HEK293T (cell line): ENCODE measurements at regions not wholly inside any gene's neighbourhood (a gene's known extent, or its start where the extent isn't known, plus 50 kb on each side); places are given as distances from the start of the nearest gene placed in this dataset.

ENCODE experiments used
- CTCF ChIA-PET: fragments of 350-600 bp; formaldehyde crosslinking; extraction: SDS; loops from one replicate; lab custom pipeline; 2021; ENCODE audit warnings: antibody characterized with exemption, inconsistent platforms; lab: Yijun Ruan, JAX
- POLR2A ChIA-PET: fragments of 350-600 bp; formaldehyde crosslinking; extraction: SDS; loops from one replicate; lab custom pipeline; 2020; ENCODE audit warnings: antibody characterized with exemption, inconsistent platforms; lab: Yijun Ruan, JAX
- DNase-seq: peaks from one replicate; pipeline ENCODE4 v3.0.0; 2012; ENCODE audit warnings: mixed read lengths; ENCODE audit errors: extremely low spot score
- ARNT ChIP-seq: fragments of 450-650 bp; IDR thresholded peaks from 2 replicates; pipeline ENCODE4 v1.6.1; 2017; ENCODE audit warnings: mild to moderate bottlenecking
- BHLHE40 ChIP-seq: fragments of 450-650 bp; IDR thresholded peaks from 2 replicates; pipeline ENCODE4 v1.6.1; 2016; ENCODE audit warnings: mild to moderate bottlenecking, moderate library complexity, borderline replicate concordance
- CTBP1 ChIP-seq: fragments of 450-650 bp; IDR thresholded peaks from 2 replicates; pipeline ENCODE4 v1.6.1; 2016; ENCODE audit warnings: borderline replicate concordance
- ELF4 ChIP-seq: fragments of 450-650 bp; IDR thresholded peaks from 2 replicates; pipeline ENCODE4 v1.6.1; 2017; ENCODE audit warnings: antibody characterized with exemption
- FOXA1 ChIP-seq: fragments of 450-650 bp; IDR thresholded peaks from 2 replicates; pipeline ENCODE4 v1.6.1; 2016; ENCODE audit warnings: mild to moderate bottlenecking
- FOXK2 ChIP-seq: fragments of 450-650 bp; IDR thresholded peaks from 2 replicates; pipeline ENCODE4 v1.6.1; 2016; ENCODE audit warnings: mild to moderate bottlenecking
- FOXM1 ChIP-seq: fragments of 450-650 bp; IDR thresholded peaks from 2 replicates; pipeline ENCODE4 v1.6.1; 2017; ENCODE audit warnings: mild to moderate bottlenecking, borderline replicate concordance
- HDGF ChIP-seq: fragments of 450-650 bp; IDR thresholded peaks from 2 replicates; pipeline ENCODE4 v1.6.1; 2017; ENCODE audit warnings: antibody characterized with exemption, borderline replicate concordance
- L3MBTL2 ChIP-seq: fragments of 450-650 bp; conservative IDR thresholded peaks from 2 replicates; pipeline ENCODE4 v1.6.1; 2016; ENCODE audit warnings: mild to moderate bottlenecking
- LEF1 ChIP-seq: fragments of 450-650 bp; IDR thresholded peaks from 2 replicates; pipeline ENCODE4 v1.6.1; 2017; ENCODE audit warnings: mild to moderate bottlenecking, borderline replicate concordance
- NFRKB ChIP-seq: fragments of 450-650 bp; IDR thresholded peaks from 2 replicates; pipeline ENCODE4 v1.6.1; 2016; ENCODE audit warnings: mild to moderate bottlenecking, moderate library complexity
- SP1 ChIP-seq: fragments of 450-650 bp; IDR thresholded peaks from 2 replicates; pipeline ENCODE4 v1.6.1; 2017
- SUZ12 ChIP-seq: fragments of 450-650 bp; IDR thresholded peaks from 2 replicates; pipeline ENCODE4 v1.6.1; 2016; ENCODE audit warnings: mild to moderate bottlenecking
- TARDBP ChIP-seq: fragments of 450-650 bp; IDR thresholded peaks from 2 replicates; pipeline ENCODE4 v1.6.1; 2016
- ZNF384 ChIP-seq: fragments of 450-650 bp; IDR thresholded peaks from 2 replicates; pipeline ENCODE4 v1.6.1; 2016
- TF ChIP-seq, protein P1 (sequence below): fragments of 450-650 bp; IDR thresholded peaks from 2 replicates; pipeline ENCODE4 v1.6.1; 2016

DNA sequence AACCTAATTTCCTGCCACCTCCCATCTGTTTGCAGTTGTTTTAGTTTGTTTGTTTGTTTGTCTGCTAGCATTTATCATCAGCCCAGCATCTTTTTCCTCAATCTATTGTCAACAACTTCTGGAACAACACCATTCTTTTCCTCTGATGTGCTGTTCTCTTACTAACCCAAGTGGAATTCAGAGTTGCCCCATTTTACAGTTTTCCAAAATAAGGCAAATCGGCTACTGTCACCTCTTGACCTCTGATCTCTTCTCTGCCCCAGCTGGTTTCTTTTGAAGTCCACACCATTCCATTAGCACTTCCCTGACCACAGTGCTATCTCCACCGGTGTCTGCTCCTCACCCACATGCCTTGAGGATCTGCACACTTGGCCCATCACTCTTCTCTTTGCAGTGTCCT, 102.4 kb downstream of the EFNB2 start:
- TF ChIP-seq FOXK2 (no peak), FOXM1 (no peak), ZNF384 (no peak), NFRKB (no peak), TARDBP (no peak), ELF4 (no peak), SUZ12 (no peak), BHLHE40 (no peak), ARNT (no peak), HDGF (no peak)
- TF ChIP-seq, protein P1, sequence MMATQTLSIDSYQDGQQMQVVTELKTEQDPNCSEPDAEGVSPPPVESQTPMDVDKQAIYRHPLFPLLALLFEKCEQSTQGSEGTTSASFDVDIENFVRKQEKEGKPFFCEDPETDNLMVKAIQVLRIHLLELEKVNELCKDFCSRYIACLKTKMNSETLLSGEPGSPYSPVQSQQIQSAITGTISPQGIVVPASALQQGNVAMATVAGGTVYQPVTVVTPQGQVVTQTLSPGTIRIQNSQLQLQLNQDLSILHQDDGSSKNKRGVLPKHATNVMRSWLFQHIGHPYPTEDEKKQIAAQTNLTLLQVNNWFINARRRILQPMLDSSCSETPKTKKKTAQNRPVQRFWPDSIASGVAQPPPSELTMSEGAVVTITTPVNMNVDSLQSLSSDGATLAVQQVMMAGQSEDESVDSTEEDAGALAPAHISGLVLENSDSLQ: no peak
- no peak for DNase-seq
- CTCF ChIA-PET: no interaction called here
- POLR2A ChIA-PET: no interaction called here

DNA sequence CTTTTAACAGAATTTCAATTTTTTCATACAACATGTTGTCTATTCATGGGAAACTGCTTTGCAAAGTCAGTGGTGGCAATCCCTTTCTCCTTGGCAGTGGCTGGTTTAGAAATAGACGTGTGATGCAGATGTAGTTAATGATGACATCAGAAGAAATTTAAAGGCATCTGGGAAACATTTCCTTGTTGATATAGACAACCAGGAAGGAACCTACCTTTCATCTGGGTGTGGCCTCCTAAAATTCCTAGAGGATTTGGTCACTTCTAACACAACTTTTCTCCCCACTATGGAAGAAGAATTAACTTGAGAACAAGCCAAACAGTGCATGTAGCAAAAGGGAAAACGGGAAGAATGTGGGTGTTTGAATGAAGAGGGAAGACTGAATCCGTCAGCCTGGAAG, 102.8 kb downstream of the EFNB2 start:
- no peak for TF ChIP-seq FOXA1
- no peak for TF ChIP-seq ELF4
- TF ChIP-seq BHLHE40: no peak
- no peak for TF ChIP-seq SP1
- POLR2A ChIA-PET: no interaction called here
- DNase-seq: no peak
- CTCF ChIA-PET: no interaction called here

DNA sequence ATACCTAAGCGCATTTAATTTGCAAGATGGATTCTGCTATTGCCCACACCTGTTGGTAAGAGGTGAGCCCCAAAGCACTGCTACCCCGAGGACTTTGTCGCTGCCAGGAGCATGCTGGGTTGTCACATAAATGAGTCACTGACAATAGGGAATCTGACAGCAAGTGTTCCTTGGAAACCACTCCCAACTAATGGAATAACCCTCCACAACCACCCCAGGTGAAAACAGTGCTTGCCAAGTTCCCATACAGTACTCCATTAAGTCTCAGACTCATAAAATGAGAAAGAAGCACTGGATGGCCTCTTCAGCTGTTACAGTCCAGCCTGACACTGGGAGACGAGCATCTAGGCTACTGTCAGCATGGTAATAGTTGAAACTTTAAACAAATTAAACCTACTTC, 108.6 kb downstream of the EFNB2 start:
- TF ChIP-seq FOXM1: no peak
- TF ChIP-seq FOXK2: no peak
- TF ChIP-seq SUZ12: no peak
- no peak for TF ChIP-seq NFRKB
- no peak for TF ChIP-seq BHLHE40
- no peak for TF ChIP-seq ELF4
- TF ChIP-seq CTBP1: no peak
- no peak for TF ChIP-seq ZNF384
- no peak for TF ChIP-seq SP1
- no peak for TF ChIP-seq ARNT
- TF ChIP-seq L3MBTL2: no peak
- no peak for TF ChIP-seq LEF1
- TF ChIP-seq HDGF: no peak
- no peak for TF ChIP-seq TARDBP
- no peak for TF ChIP-seq FOXA1
- POLR2A ChIA-PET: no interaction called here
- CTCF ChIA-PET: no interaction called here
- no peak for DNase-seq

DNA sequence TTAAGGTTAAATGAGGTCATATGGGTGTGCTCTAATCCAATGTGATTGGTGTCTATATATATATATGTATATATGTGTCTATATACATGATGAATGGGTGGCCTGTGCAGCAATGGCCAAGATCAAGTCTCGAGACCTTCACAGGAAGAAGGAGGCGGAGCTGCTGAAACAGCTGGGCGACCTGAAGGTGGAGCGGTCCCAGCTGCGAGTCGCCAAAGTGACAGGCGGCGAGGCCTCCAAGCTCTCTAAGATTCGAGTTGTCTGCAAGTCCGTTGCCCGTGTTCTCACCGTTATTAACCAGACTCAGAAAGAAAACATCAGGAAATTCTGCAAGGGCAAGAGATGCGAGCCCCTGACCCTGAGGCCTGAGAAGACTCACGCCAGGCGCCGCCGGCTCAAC, 109.8 kb downstream of the EFNB2 start:
- ChIA-PET POLR2A (no interaction called here), CTCF (no interaction called here)
- DNase-seq: no peak
- TF ChIP-seq FOXM1 (no peak), SUZ12 (no peak), HDGF (no peak), ELF4 (no peak), L3MBTL2 (no peak), LEF1 (no peak), BHLHE40 (no peak), ARNT (no peak), NFRKB (no peak), SP1 (no peak), TARDBP (no peak), CTBP1 (no peak), ZNF384 (no peak), FOXA1 (no peak), FOXK2 (no peak)
- TF ChIP-seq, protein P1: no peak

DNA sequence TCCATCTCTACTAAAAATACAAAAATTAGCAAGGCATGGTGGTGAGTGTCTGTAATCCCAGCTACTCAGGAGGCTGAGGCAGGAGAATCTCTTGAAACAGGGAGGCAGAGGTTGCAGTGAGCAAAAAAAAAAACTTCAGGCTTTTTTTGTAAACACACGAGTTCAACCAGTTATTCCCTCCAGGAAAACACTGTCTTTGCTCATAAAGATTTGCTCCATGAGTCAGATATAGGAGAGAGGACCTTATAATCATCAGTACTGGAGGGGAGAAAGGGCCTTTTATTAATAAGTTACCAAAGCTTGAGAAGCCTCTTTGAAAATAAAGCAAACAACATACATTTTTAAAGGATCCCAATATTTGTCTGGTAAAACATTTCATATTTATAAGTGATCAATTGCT, 110.7 kb downstream of the EFNB2 start:
- TF ChIP-seq NFRKB (no peak), CTBP1 (no peak), BHLHE40 (no peak), FOXK2 (no peak), SP1 (no peak), ZNF384 (no peak), LEF1 (no peak), L3MBTL2 (no peak), FOXA1 (no peak), TARDBP (no peak), ELF4 (no peak), FOXM1 (no peak), SUZ12 (no peak), HDGF (no peak)
- TF ChIP-seq, protein P1: no peak
- ChIA-PET POLR2A (no interaction called here), CTCF (no interaction called here)
- no peak for DNase-seq

DNA sequence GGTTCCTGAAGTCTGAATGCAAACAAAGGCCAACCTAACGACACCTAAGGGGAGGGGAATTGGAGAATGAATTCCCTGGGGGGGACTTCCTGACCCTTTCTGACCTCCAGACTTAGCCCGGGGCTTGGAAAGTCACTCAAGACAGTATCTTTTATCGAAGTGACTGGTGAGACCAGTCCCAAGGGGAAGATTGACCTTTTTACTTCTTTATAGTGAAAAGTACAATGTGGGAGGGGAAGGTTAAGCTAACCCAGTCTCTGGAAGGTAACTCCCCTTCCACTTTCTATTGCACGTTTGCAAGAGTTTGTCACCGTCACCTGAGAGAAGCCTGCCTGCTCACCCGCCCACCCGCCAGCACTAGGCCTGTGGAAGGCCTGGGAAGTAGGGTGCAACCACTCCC, 111.9 kb downstream of the EFNB2 start:
- no peak for DNase-seq
- ChIA-PET CTCF (no interaction called here), POLR2A (no interaction called here)
- no peak for TF ChIP-seq L3MBTL2
- no peak for TF ChIP-seq FOXA1
- TF ChIP-seq HDGF: no peak
- TF ChIP-seq FOXM1: no peak
- no peak for TF ChIP-seq SUZ12
- no peak for TF ChIP-seq ARNT
- TF ChIP-seq ZNF384: no peak
- TF ChIP-seq LEF1: no peak
- TF ChIP-seq FOXK2: no peak
- no peak for TF ChIP-seq TARDBP
- no peak for TF ChIP-seq CTBP1
- TF ChIP-seq BHLHE40: no peak
- TF ChIP-seq, protein P1: no peak
